Panc1 (cell line): ENCODE measurements at regions not wholly inside any gene's neighbourhood (a gene's known extent, or its start where the extent isn't known, plus 50 kb on each side); places are given as distances from the start of the nearest gene placed in this dataset.

Experiments used
- POLR2AphosphoS5 ChIP-seq: IDR thresholded peaks from 2 replicates; pipeline ENCODE4 v1.6.1; 2012; ENCODE audit warnings: mild to moderate bottlenecking, low read depth, low read length, moderate library complexity
- SIN3A ChIP-seq: IDR thresholded peaks from 2 replicates; pipeline ENCODE4 v1.6.1; 2012; ENCODE audit warnings: low read depth, mild to moderate bottlenecking, low read length, moderate library complexity, borderline replicate concordance; ENCODE audit not compliant: insufficient read depth
- TF ChIP-seq, protein P1 (sequence below): fragments of 450-650 bp; IDR thresholded peaks from 2 replicates; pipeline ENCODE4 v1.5.1; 2017; ENCODE audit warnings: mild to moderate bottlenecking
- TF ChIP-seq, protein P2 (sequence below), 2 experiments: IDR thresholded peaks; 2 replicates each; pipeline ENCODE4 v1.6.1; 2011 to 2012; ENCODE audit warnings: low read depth in 2 of 2, control low read depth in 1 of 2, low read length in 1 of 2, mild to moderate bottlenecking in 1 of 2, moderate library complexity in 1 of 2; ENCODE audit not compliant: insufficient read depth in 1 of 2

DNA sequence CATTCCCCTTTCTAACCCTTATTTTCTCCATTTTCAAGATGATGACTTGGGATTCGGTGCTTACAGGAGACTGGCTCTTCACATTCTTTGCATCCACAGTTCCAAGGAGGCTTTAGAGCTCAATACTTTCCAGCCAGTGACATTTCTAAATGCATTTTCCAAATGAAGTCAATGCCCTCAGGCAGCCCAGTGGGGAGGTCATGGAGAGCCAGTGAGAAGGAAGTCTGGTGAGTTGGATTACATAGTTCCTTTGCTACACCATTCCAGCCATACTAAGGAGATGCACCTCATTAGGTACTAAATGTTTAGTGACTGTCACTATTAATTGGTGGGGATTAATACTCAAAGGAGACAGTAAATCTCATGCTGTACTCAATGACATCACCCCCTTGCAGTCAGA is 248.1 kb downstream of the LRRN1 start:
- TF ChIP-seq, protein P1, sequence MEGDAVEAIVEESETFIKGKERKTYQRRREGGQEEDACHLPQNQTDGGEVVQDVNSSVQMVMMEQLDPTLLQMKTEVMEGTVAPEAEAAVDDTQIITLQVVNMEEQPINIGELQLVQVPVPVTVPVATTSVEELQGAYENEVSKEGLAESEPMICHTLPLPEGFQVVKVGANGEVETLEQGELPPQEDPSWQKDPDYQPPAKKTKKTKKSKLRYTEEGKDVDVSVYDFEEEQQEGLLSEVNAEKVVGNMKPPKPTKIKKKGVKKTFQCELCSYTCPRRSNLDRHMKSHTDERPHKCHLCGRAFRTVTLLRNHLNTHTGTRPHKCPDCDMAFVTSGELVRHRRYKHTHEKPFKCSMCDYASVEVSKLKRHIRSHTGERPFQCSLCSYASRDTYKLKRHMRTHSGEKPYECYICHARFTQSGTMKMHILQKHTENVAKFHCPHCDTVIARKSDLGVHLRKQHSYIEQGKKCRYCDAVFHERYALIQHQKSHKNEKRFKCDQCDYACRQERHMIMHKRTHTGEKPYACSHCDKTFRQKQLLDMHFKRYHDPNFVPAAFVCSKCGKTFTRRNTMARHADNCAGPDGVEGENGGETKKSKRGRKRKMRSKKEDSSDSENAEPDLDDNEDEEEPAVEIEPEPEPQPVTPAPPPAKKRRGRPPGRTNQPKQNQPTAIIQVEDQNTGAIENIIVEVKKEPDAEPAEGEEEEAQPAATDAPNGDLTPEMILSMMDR = no peak
- TF ChIP-seq SIN3A (no peak), POLR2AphosphoS5 (no peak)
- TF ChIP-seq, protein P2, sequence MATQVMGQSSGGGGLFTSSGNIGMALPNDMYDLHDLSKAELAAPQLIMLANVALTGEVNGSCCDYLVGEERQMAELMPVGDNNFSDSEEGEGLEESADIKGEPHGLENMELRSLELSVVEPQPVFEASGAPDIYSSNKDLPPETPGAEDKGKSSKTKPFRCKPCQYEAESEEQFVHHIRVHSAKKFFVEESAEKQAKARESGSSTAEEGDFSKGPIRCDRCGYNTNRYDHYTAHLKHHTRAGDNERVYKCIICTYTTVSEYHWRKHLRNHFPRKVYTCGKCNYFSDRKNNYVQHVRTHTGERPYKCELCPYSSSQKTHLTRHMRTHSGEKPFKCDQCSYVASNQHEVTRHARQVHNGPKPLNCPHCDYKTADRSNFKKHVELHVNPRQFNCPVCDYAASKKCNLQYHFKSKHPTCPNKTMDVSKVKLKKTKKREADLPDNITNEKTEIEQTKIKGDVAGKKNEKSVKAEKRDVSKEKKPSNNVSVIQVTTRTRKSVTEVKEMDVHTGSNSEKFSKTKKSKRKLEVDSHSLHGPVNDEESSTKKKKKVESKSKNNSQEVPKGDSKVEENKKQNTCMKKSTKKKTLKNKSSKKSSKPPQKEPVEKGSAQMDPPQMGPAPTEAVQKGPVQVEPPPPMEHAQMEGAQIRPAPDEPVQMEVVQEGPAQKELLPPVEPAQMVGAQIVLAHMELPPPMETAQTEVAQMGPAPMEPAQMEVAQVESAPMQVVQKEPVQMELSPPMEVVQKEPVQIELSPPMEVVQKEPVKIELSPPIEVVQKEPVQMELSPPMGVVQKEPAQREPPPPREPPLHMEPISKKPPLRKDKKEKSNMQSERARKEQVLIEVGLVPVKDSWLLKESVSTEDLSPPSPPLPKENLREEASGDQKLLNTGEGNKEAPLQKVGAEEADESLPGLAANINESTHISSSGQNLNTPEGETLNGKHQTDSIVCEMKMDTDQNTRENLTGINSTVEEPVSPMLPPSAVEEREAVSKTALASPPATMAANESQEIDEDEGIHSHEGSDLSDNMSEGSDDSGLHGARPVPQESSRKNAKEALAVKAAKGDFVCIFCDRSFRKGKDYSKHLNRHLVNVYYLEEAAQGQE (IDR thresholded peaks at IDR 0.05; ENCODE audit: insufficient read depth in 1 of 2, low read depth in 2 of 2, low read length in 1 of 2) = no peak
